K562 (cell line): ENCODE measurements at regions not wholly inside any gene's neighbourhood (a gene's known extent, or its start where the extent isn't known, plus 50 kb on each side); places are given as distances from the start of the nearest gene placed in this dataset.

ENCODE experiments used
- ATAC-seq: fragments of 200-7000 bp; cut with Tn5 transposase; 3 replicates; pipeline ENCODE4 v1.9.1; 2020; ENCODE audit warnings: moderate library complexity
- BruUV-seq: library from RNA; stranded (reverse); fragments of 400-500 nt; replicated peaks from 2 replicates; lab custom pipeline; 2021; lab: Mats Ljungman, UMichigan
- CTCF ChIA-PET: fragments of 300-600 bp; formaldehyde crosslinking; extraction: SDS; loops from one replicate; lab custom pipeline; 2021; ENCODE audit warnings: low intra/inter-chr PET ratio; lab: Yijun Ruan, JAX
- POLR2A ChIA-PET: fragments of 300-600, 350-650 bp; sonication (Branson Sonifier 250); formaldehyde crosslinking; extraction: SDS; loops from one replicate; lab custom pipeline; 2021; ENCODE audit warnings: antibody characterized with exemption, inconsistent platforms; lab: Yijun Ruan, JAX
- DNase-seq, 4 experiments: peaks; one replicate each; pipeline versions ENCODE4 v3.0.0 to v3.0.0-alpha.2; 2011 to 2018; ENCODE audit warnings: low spot score in 3 of 4, mixed read lengths in 3 of 4; ENCODE audit errors: extremely low read depth in 1 of 4
- FAIRE-seq: peaks from 2 replicates; lab custom pipeline; 2011; peaks lifted over from hg19 to GRCh38; lab: Jason Lieb, UNC
- H2AFZ ChIP-seq: 2 replicates; pipeline ENCODE4 v1.6.0; 2011; ENCODE audit warnings: low read depth, low read length, control low read depth, inconsistent platforms
- H3K27ac ChIP-seq: fragments of 200-600 bp; 3 replicates; pipeline ENCODE4 v1.8.0; 2011; ENCODE audit warnings: low read depth, mild to moderate bottlenecking, control low read depth, inconsistent platforms, low read length, moderate library complexity, mixed read lengths; ENCODE audit errors: extremely low read depth
- H3K27me3 ChIP-seq, 2 experiments: fragments of 300-600 bp in 1 of 2; 2 replicates in 1 of 2; 3 replicates in 1 of 2; pipeline versions ENCODE4 v1.6.0 to v1.8.0; 2011; ENCODE audit warnings: inconsistent platforms in 2 of 2, low read length in 2 of 2, mild to moderate bottlenecking in 1 of 2, mixed read lengths in 1 of 2, moderate library complexity in 1 of 2; ENCODE audit not compliant: control insufficient read depth in 2 of 2, insufficient read depth in 2 of 2
- H3K36me3 ChIP-seq: fragments of 300-600 bp; 3 replicates; pipeline ENCODE4 v1.8.0; 2011; ENCODE audit warnings: mild to moderate bottlenecking, low read length, inconsistent platforms; ENCODE audit not compliant: control insufficient read depth, insufficient read depth
- H3K4me1 ChIP-seq, 2 experiments: fragments of 200-600 bp in 1 of 2; replicated peaks in 1 of 2; 2 replicates in 1 of 2; 3 replicates in 1 of 2; pipeline versions ENCODE4 v1.5.1 to v1.8.0; 2011; ENCODE audit warnings: inconsistent platforms in 2 of 2, low read length in 2 of 2, mild to moderate bottlenecking in 1 of 2, mixed read lengths in 1 of 2, moderate library complexity in 1 of 2; ENCODE audit not compliant: control insufficient read depth in 2 of 2, insufficient read depth in 2 of 2
- H3K4me2 ChIP-seq: 2 replicates; pipeline ENCODE4 v1.6.1; 2011; ENCODE audit warnings: low read length, control low read depth, inconsistent platforms, mixed read lengths; ENCODE audit not compliant: insufficient read depth
- H3K4me3 ChIP-seq: fragments of 200-600 bp; sonication (generic), shearing (Covaris generic); 2 replicates; pipeline ENCODE4 v1.5.1; 2016; ENCODE audit warnings: control low read depth, inconsistent platforms
- H3K79me2 ChIP-seq: fragments of 200-600 bp; 3 replicates; pipeline ENCODE4 v1.8.0; 2011; ENCODE audit warnings: low read length, inconsistent platforms; ENCODE audit not compliant: control insufficient read depth, insufficient read depth
- H3K9ac ChIP-seq, 2 experiments: 2 replicates each; pipeline versions ENCODE4 v1.6.0 to v1.6.1; 2011; ENCODE audit warnings: low read depth in 2 of 2, low read length in 2 of 2, control low read depth in 1 of 2, inconsistent platforms in 1 of 2, mild to moderate bottlenecking in 1 of 2, mixed read lengths in 1 of 2; ENCODE audit not compliant: insufficient read depth in 1 of 2
- H3K9me1 ChIP-seq: one replicate; pipeline ENCODE4 v1.6.0; 2011; ENCODE audit warnings: inconsistent platforms, mild to moderate bottlenecking, low read length, moderate library complexity; ENCODE audit not compliant: control insufficient read depth, insufficient read depth
- H3K9me3 ChIP-seq: replicated peaks from 2 replicates; pipeline ENCODE4 v1.5.1; 2011; ENCODE audit warnings: low read depth, low read length, inconsistent platforms; ENCODE audit not compliant: control insufficient read depth, insufficient read depth
- H4K20me1 ChIP-seq: replicated peaks from 2 replicates; pipeline ENCODE4 v1.6.1; 2011; ENCODE audit warnings: low read length, inconsistent platforms, mixed read lengths; ENCODE audit not compliant: control insufficient read depth, insufficient read depth
- EWSR1 ChIP-seq: fragments of 450-650 bp; IDR thresholded peaks from 2 replicates; pipeline ENCODE4 v1.6.1; 2018; ENCODE audit warnings: borderline replicate concordance, mild to moderate bottlenecking, low read depth, moderate library complexity; ENCODE audit not compliant: partially characterized antibody
- FOXM1 ChIP-seq, 2 experiments: fragments of 450-650 bp in 1 of 2; sonication (generic) in 1 of 2; formaldehyde crosslinking in 1 of 2; IDR thresholded peaks; 2 replicates each; pipeline versions ENCODE4 v1.6.1 to v1.9.0; 2017 to 2022; ENCODE audit warnings: low read depth in 2 of 2, mild to moderate bottlenecking in 2 of 2, missing genetic modification reagents in 1 of 2, moderate library complexity in 1 of 2
- HLTF ChIP-seq: fragments of 450-650 bp; IDR thresholded peaks from 2 replicates; pipeline ENCODE4 v1.6.1; 2016
- ILK ChIP-seq: fragments of 450-650 bp; IDR thresholded peaks from 2 replicates; pipeline ENCODE4 v1.6.1; 2016; ENCODE audit warnings: missing genetic modification characterization, low read depth, mild to moderate bottlenecking, missing compliant biosample characterization, moderate library complexity, borderline replicate concordance
- SREBF2 ChIP-seq: sonication (generic); formaldehyde crosslinking; IDR thresholded peaks from 2 replicates; pipeline ENCODE4 v1.4.0; 2020; ENCODE audit warnings: mild to moderate bottlenecking, missing genetic modification reagents
- ZNF584 ChIP-seq: fragments of 200-800 bp; sonication (Bioruptor generic); IDR thresholded peaks from 2 replicates; pipeline ENCODE4 v1.6.1; 2016; ENCODE audit warnings: low read depth, mild to moderate bottlenecking, missing genetic modification characterization, missing compliant biosample characterization
- WGBS: fragments of 100-300 bp; shearing (Covaris generic); methylation state at CpG from one replicate; pipeline ENCODE4 v1.1.6; 2016; ENCODE audit warnings: low coverage, mixed read lengths; ENCODE audit not compliant: insufficient coverage; ENCODE audit errors: missing lambda C conversion rate; 5-methylcytosine and 5-hydroxymethylcytosine counted together
- in situ Hi-C: fragments of 300-500 bp; cut with MboI; formaldehyde crosslinking; loops from 4 replicates; pipeline ENCODE4 v1.15.0; 2018; ENCODE audit warnings: inconsistent platforms, mixed read lengths
- intact Hi-C: fragments of 100-400 bp; cut with micrococcal nuclease; formaldehyde crosslinking; loops from 2 replicates; pipeline ENCODE4 v1.14.2; 2022

- no peak for DNase-seq
- no peak overlapping the region for H2AFZ ChIP-seq
- H3K27me3 ChIP-seq, result no peaks in the 10 kb centered on the region
- H4K20me1 ChIP-seq, result no peaks in the 10 kb centered on the region
- no TSS peak for BruUV-seq
- FAIRE-seq, result no peak
- TF ChIP-seq HLTF, result no peak
- TF ChIP-seq ZNF584 (CRISPR knock-in tag), result no peak
- no peak for TF ChIP-seq SREBF2 (CRISPR knock-in tag)
- no peak for TF ChIP-seq FOXM1 (IDR thresholded peaks at IDR 0.05; ENCODE audit: low read depth)
- TF ChIP-seq FOXM1 (CRISPR knock-in tag; IDR thresholded peaks at IDR 0.05; ENCODE audit: low read depth), result no peak
- TF ChIP-seq ILK (tag), result no peak
- TF ChIP-seq EWSR1, result no peak
- ChIA-PET CTCF (no interaction called here), POLR2A (interaction anchor here (1.0 kb wide), 1 partner anchor 9 kb away, joined by 3 read pairs; no protein-coding TSS in a partner anchor)
- peaks cover 0 to 18% of the 10 kb centered on the region in 2 experiments; a peak in 3 of 5 replicates for H3K4me1 ChIP-seq
- no peaks in the 10 kb centered on the region for H3K9me3 ChIP-seq
- H3K4me3 ChIP-seq, result no peak overlapping the region
- H3K9me1 ChIP-seq, result no peaks in the 10 kb centered on the region
- H3K79me2 ChIP-seq, result peaks cover 5% of the 10 kb centered on the region; the same call in 2 of the 3 replicates
- H3K4me2 ChIP-seq, result no peak overlapping the region
- intact Hi-C loops (no loop called here), in situ Hi-C loops (no loop called here)
- no peaks in the 10 kb centered on the region for H3K36me3 ChIP-seq
- 30% methylated on average over 1 of the region's 1 CpG for WGBS
- no peak overlapping the region for H3K9ac ChIP-seq
- ATAC-seq, result no peak
- no peak overlapping the region for H3K27ac ChIP-seq
Measured at GRCh38 chr18:1526991-1527390, 622.3 kb downstream of the ADCYAP1 start.
